ENCODE measurements at regions not wholly inside any gene's neighbourhood (a gene's known extent, or its start where the extent isn't known, plus 50 kb on each side); places are given as distances from the start of the nearest gene placed in this dataset.

DNA sequence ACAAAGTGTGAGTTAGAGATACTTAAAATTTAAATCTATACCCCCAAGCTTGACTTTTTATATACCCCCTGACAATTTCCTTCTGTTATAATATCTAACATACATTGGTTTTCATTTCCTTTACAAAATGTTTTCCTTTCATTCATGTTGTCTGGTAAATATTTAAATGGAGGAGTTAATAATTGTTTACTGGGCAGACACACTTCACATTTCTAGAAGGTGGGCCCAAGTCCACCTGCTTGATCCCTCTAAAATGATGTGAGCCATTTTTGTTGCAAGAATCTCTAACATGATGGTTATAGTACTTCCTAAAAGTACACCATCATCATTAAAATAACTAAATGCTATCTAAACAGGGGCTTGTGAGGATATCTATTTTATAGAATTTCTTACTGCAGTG, 155.9 kb downstream of the FAM174A start:
- POLR2A ChIA-PET (ENCODE audit: partially characterized antibody) = no interaction called here
- Histone ChIP-seq H3K9me3 (ENCODE audit: insufficient read depth in 2 of 2, low read depth in 1 of 2, low read length in 1 of 2) (peaks cover 0 to 3% of the 10 kb centered on the region in 2 experiments; a peak in 1 of 4 replicates), H3K4me3 (ENCODE audit: extremely low read depth in 1 of 4, insufficient read depth in 2 of 4, low read depth in 3 of 4, low read length in 4 of 4) (no peak overlapping the region), H4K8ac (ENCODE audit: extremely low read depth, insufficient read depth, low read length) (no peak overlapping the region), H3K14ac (ENCODE audit: insufficient read length) (no peak overlapping the region), H4K91ac (replicated peaks; ENCODE audit: insufficient read length, low read length) (no peak overlapping the region), H3K4me2 (ENCODE audit: insufficient read depth in 1 of 2, low read depth in 2 of 2, low read length in 2 of 2) (no peak overlapping the region), H3K18ac (ENCODE audit: extremely low read depth, low read length) (no peak overlapping the region), H3K27me3 (replicated peaks in 1 of 4; ENCODE audit: control insufficient read depth in 3 of 4, extremely low read depth in 1 of 4, insufficient read depth in 3 of 4, low read length in 3 of 4) (no peaks in the 10 kb centered on the region), H2BK120ac (replicated peaks; ENCODE audit: low read depth, low read length) (no peak overlapping the region), H2BK12ac (ENCODE audit: low read depth, low read length) (no peak overlapping the region), H3K4me1 (replicated peaks in 1 of 4; ENCODE audit: control insufficient read depth in 3 of 4, insufficient read depth in 4 of 4, low read length in 3 of 4) (no peaks in the 10 kb centered on the region), H2BK15ac (ENCODE audit: low read length) (no peak overlapping the region), H3K79me1 (ENCODE audit: low read depth, low read length) (no peaks in the 10 kb centered on the region), H4K20me1 (replicated peaks in 1 of 2; ENCODE audit: control insufficient read depth in 1 of 2, insufficient read depth in 2 of 2, low read length in 2 of 2) (no peaks in the 10 kb centered on the region), H3K9ac (replicated peaks in 1 of 4; ENCODE audit: extremely low read depth in 1 of 4, low read depth in 3 of 4, low read length in 3 of 4) (no peak overlapping the region), H2BK5ac (ENCODE audit: low read depth, low read length) (no peak overlapping the region), H3K23me2 (ENCODE audit: low read depth, low read length) (no peaks in the 10 kb centered on the region), H3K27ac (ENCODE audit: low read depth, low read length) (no peak overlapping the region), H2AFZ (ENCODE audit: low read length) (no peak overlapping the region), H3K36me3 (ENCODE audit: control insufficient read depth in 2 of 4, insufficient read depth in 4 of 4, low read length in 3 of 4) (no peaks in the 10 kb centered on the region), H4K5ac (ENCODE audit: insufficient read length, low read depth, low read length) (no peak overlapping the region), H3K23ac (ENCODE audit: insufficient read length) (no peak overlapping the region), H3K56ac (replicated peaks; ENCODE audit: insufficient read length, low read depth, low read length) (no peak overlapping the region), H3K79me2 (ENCODE audit: control insufficient read depth in 1 of 2, insufficient read depth in 2 of 2, low read length in 2 of 2) (no peaks in the 10 kb centered on the region), H2BK20ac (ENCODE audit: low read length) (no peak overlapping the region), H2AK5ac (ENCODE audit: low read depth, low read length) (no peak overlapping the region), H3K4ac (replicated peaks; ENCODE audit: insufficient read length, low read depth, low read length) (no peak overlapping the region)
- FAIRE-seq (no peak), DNase-seq (ENCODE audit: low read depth in 1 of 2, low spot score in 2 of 2) (no peak)
- CTCF ChIA-PET (ENCODE audit: partially characterized antibody) = interaction anchor here (0.7 kb wide), 1 partner anchor 1270 kb away, joined by 3 read pairs; no protein-coding TSS in a partner anchor
- TF ChIP-seq CBX5 (IDR thresholded peaks at IDR 0.05; ENCODE audit: low read depth, low read length) = no peak
- TF ChIP-seq, protein P1, sequence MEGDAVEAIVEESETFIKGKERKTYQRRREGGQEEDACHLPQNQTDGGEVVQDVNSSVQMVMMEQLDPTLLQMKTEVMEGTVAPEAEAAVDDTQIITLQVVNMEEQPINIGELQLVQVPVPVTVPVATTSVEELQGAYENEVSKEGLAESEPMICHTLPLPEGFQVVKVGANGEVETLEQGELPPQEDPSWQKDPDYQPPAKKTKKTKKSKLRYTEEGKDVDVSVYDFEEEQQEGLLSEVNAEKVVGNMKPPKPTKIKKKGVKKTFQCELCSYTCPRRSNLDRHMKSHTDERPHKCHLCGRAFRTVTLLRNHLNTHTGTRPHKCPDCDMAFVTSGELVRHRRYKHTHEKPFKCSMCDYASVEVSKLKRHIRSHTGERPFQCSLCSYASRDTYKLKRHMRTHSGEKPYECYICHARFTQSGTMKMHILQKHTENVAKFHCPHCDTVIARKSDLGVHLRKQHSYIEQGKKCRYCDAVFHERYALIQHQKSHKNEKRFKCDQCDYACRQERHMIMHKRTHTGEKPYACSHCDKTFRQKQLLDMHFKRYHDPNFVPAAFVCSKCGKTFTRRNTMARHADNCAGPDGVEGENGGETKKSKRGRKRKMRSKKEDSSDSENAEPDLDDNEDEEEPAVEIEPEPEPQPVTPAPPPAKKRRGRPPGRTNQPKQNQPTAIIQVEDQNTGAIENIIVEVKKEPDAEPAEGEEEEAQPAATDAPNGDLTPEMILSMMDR (IDR thresholded peaks at IDR 0.05; ENCODE audit: control extremely low read depth in 1 of 3, insufficient read depth in 1 of 3, low read depth in 1 of 3, low read length in 3 of 3) = no peak
- TF ChIP-seq KDM4A (IDR thresholded peaks at IDR 0.05; ENCODE audit: low read depth, low read length, severe bottlenecking) = no peak
- TF ChIP-seq RBBP5 (IDR thresholded peaks at IDR 0.05; ENCODE audit: borderline replicate concordance, low read depth, low read length) = no peak
- TF ChIP-seq CHD1 (IDR thresholded peaks at IDR 0.05; ENCODE audit: low read depth, low read length) = no peak
- TF ChIP-seq SIRT6 (IDR thresholded peaks at IDR 0.05; ENCODE audit: low read length) = no peak
- TF ChIP-seq HDAC2 (IDR thresholded peaks at IDR 0.05; ENCODE audit: borderline replicate concordance in 1 of 2, low read depth in 2 of 2, low read length in 2 of 2) = no peak
- TF ChIP-seq TBP (IDR thresholded peaks at IDR 0.05; ENCODE audit: low read depth, low read length) = no peak
- no peak for TF ChIP-seq SP1 (IDR thresholded peaks at IDR 0.05; ENCODE audit: low read depth, low read length)
- no peak for TF ChIP-seq RNF2 (IDR thresholded peaks at IDR 0.05; ENCODE audit: borderline replicate concordance, low read depth, low read length, missing control alignments, poor library complexity, severe bottlenecking)
- no peak for TF ChIP-seq TCF12 (IDR thresholded peaks at IDR 0.05; ENCODE audit: low read depth, low read length)
- TF ChIP-seq SIX5 (IDR thresholded peaks at IDR 0.05; ENCODE audit: low read depth, low read length) = no peak
- TF ChIP-seq FOSL1 (IDR thresholded peaks at IDR 0.05; ENCODE audit: insufficient read depth, low read depth, low read length) = no peak

All from H1 (cell line).